ENCODE measurements at regions not wholly inside any gene's neighbourhood (a gene's known extent, or its start where the extent isn't known, plus 50 kb on each side); places are given as distances from the start of the nearest gene placed in this dataset.

- no peak for TF ChIP-seq CTCF (IDR thresholded peaks at IDR 0.05; ENCODE audit: control insufficient read depth, insufficient read depth, low read depth, low read length, missing control alignments)
- no peak for DNase-seq (ENCODE audit: low read depth)
- no peak overlapping the region for H3K4me3 ChIP-seq (ENCODE audit: control insufficient read depth, low read depth, low read length)
Observed at GRCh38 chr16:82319038-82319437, 149.0 kb upstream of the MPHOSPH6 start.

- DNase-seq (ENCODE audit: low read depth) = no peak
- TF ChIP-seq CTCF (IDR thresholded peaks at IDR 0.05; ENCODE audit: control insufficient read depth, insufficient read depth, low read depth, low read length, missing control alignments) = no peak
- H3K4me3 ChIP-seq (ENCODE audit: control insufficient read depth, low read depth, low read length) = no peak overlapping the region
Observed at GRCh38 chr16:82317411-82318167, 147.6 kb upstream of the MPHOSPH6 start.

- no peak for DNase-seq (ENCODE audit: low read depth)
- TF ChIP-seq CTCF (IDR thresholded peaks at IDR 0.05; ENCODE audit: control insufficient read depth, insufficient read depth, low read depth, low read length, missing control alignments) = no peak
- no peak overlapping the region for H3K4me3 ChIP-seq (ENCODE audit: control insufficient read depth, low read depth, low read length)
Observed at GRCh38 chr16:82313754-82314153, 143.7 kb upstream of the MPHOSPH6 start.

GRCh38 chr16:82311528-82311927 lies 141.5 kb upstream of the MPHOSPH6 start:
- TF ChIP-seq CTCF (IDR thresholded peaks at IDR 0.05; ENCODE audit: control insufficient read depth, insufficient read depth, low read depth, low read length, missing control alignments) = no peak
- no peak for DNase-seq (ENCODE audit: low read depth)
- H3K4me3 ChIP-seq (ENCODE audit: control insufficient read depth, low read depth, low read length) = no peak overlapping the region

GRCh38 chr16:82302042-82302727 lies 132.2 kb upstream of the MPHOSPH6 start:
- no peak for TF ChIP-seq CTCF (IDR thresholded peaks at IDR 0.05; ENCODE audit: control insufficient read depth, insufficient read depth, low read depth, low read length, missing control alignments)
- DNase-seq (ENCODE audit: low read depth) = no peak
- H3K4me3 ChIP-seq (ENCODE audit: control insufficient read depth, low read depth, low read length) = no peak overlapping the region

- TF ChIP-seq CTCF (IDR thresholded peaks at IDR 0.05; ENCODE audit: control insufficient read depth, insufficient read depth, low read depth, low read length, missing control alignments) = no peak
- DNase-seq (ENCODE audit: low read depth) = no peak
- no peak overlapping the region for H3K4me3 ChIP-seq (ENCODE audit: control insufficient read depth, low read depth, low read length)
Observed at GRCh38 chr16:82301146-82301755, 131.2 kb upstream of the MPHOSPH6 start.

Measured in AG09309 (cell line).